ENCODE measurements at regions not wholly inside any gene's neighbourhood (a gene's known extent, or its start where the extent isn't known, plus 50 kb on each side); places are given as distances from the start of the nearest gene placed in this dataset.

DNA sequence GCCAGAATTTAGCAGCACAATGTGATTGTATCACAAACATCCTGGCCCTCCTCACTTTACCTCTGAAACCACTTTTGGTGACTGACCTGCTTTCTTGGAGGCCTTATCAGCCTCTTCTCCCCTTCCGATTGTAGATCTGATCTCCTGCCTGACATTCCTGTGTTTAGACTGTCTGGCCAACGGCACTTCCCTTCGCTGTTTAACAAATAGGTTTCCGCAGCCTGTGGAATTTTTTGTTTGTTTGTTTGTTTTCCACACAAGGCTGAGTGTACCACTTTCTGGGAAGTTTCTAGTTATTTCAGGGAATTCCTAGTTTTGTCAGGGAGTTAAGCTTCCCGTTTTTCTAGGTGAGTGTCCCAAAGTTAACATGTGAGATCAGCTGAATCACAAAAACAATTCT is 65.9 kb upstream of the CDKN3 start:
- Histone ChIP-seq H4K20me1 (ENCODE audit: control insufficient read depth, extremely low read depth, insufficient read depth, low read length) (no peaks in the 10 kb centered on the region), H3K27me3 (ENCODE audit: control insufficient read depth, extremely low read depth, insufficient read depth, low read length) (no peaks in the 10 kb centered on the region), H3K79me2 (ENCODE audit: control insufficient read depth, insufficient read depth, low read length) (no peaks in the 10 kb centered on the region), H3K9me3 (ENCODE audit: control insufficient read depth, low read depth, low read length) (no peaks in the 10 kb centered on the region), H3K4me3 (ENCODE audit: control insufficient read depth in 2 of 3, extremely low read depth in 1 of 3, insufficient read depth in 2 of 3, low read depth in 1 of 3, low read length in 3 of 3) (no peak overlapping the region), H3K9me1 (ENCODE audit: control insufficient read depth, extremely low read depth, insufficient read depth, low read length) (no peaks in the 10 kb centered on the region), H3K27ac (ENCODE audit: control insufficient read depth, insufficient read depth, low read length) (no peak overlapping the region), H2AFZ (ENCODE audit: control insufficient read depth, low read length) (no peak overlapping the region), H3K36me3 (ENCODE audit: control insufficient read depth in 2 of 2, extremely low read depth in 1 of 2, insufficient read depth in 2 of 2, low read length in 2 of 2) (no peaks in the 10 kb centered on the region), H3K4me2 (ENCODE audit: control insufficient read depth, extremely low read depth, insufficient read depth, low read depth, low read length) (no peak overlapping the region), H3K9ac (ENCODE audit: control insufficient read depth, extremely low read depth, insufficient read depth, low read length) (no peak overlapping the region), H3K4me1 (ENCODE audit: control insufficient read depth, extremely low read depth, insufficient read depth, low read length) (no peaks in the 10 kb centered on the region)
- DNase-seq (ENCODE audit: low read depth, low spot score): no peak
- dilution Hi-C loops (cut with MboI; ENCODE audit: extremely low pct_ligation_motif_present, low sequenced_read_pairs): no loop called here
- FAIRE-seq: no peak
- TF ChIP-seq, protein P1, sequence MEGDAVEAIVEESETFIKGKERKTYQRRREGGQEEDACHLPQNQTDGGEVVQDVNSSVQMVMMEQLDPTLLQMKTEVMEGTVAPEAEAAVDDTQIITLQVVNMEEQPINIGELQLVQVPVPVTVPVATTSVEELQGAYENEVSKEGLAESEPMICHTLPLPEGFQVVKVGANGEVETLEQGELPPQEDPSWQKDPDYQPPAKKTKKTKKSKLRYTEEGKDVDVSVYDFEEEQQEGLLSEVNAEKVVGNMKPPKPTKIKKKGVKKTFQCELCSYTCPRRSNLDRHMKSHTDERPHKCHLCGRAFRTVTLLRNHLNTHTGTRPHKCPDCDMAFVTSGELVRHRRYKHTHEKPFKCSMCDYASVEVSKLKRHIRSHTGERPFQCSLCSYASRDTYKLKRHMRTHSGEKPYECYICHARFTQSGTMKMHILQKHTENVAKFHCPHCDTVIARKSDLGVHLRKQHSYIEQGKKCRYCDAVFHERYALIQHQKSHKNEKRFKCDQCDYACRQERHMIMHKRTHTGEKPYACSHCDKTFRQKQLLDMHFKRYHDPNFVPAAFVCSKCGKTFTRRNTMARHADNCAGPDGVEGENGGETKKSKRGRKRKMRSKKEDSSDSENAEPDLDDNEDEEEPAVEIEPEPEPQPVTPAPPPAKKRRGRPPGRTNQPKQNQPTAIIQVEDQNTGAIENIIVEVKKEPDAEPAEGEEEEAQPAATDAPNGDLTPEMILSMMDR (optimal IDR thresholded peaks at IDR 0.05 in 1 of 3, IDR thresholded peaks at IDR 0.05 in 1 of 3, conservative IDR thresholded peaks at IDR 0.05 in 1 of 3; ENCODE audit: extremely low read depth in 1 of 3, insufficient read depth in 2 of 3, low read length in 3 of 3): no peak
- no peak for TF ChIP-seq EZH2 (IDR thresholded peaks at IDR 0.05; ENCODE audit: low read length)

DNA sequence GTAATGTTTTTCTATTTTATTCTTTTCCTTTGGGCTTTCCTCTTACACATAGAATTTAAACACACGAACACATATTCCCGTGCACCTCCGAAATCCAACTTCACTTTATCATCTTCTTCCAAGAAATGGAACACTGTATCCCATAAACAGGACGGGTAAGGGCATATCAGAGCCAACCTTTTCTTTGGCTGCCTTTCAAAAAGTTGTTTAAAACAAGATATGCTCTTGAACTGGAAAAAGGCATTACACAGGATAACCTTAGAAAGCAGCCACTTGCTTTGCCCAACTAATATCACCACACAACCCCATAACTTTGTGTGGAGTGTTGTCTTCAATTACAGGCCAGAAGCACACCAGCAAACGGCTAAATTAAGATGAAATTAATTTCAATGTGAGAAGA is 65.3 kb upstream of the CDKN3 start:
- H3K4me3 ChIP-seq (ENCODE audit: control insufficient read depth in 2 of 3, extremely low read depth in 1 of 3, insufficient read depth in 2 of 3, low read depth in 1 of 3, low read length in 3 of 3): no peak overlapping the region
- dilution Hi-C loops (cut with MboI; ENCODE audit: extremely low pct_ligation_motif_present, low sequenced_read_pairs): no loop called here
- no peaks in the 10 kb centered on the region for H3K36me3 ChIP-seq (ENCODE audit: control insufficient read depth in 2 of 2, extremely low read depth in 1 of 2, insufficient read depth in 2 of 2, low read length in 2 of 2)
- H3K27ac ChIP-seq (ENCODE audit: control insufficient read depth, insufficient read depth, low read length): no peak overlapping the region
- no peak overlapping the region for H3K4me2 ChIP-seq (ENCODE audit: control insufficient read depth, extremely low read depth, insufficient read depth, low read depth, low read length)
- H3K4me1 ChIP-seq (ENCODE audit: control insufficient read depth, extremely low read depth, insufficient read depth, low read length): no peaks in the 10 kb centered on the region
- FAIRE-seq (no peak), DNase-seq (ENCODE audit: low read depth, low spot score) (no peak)
- no peak overlapping the region for H3K9ac ChIP-seq (ENCODE audit: control insufficient read depth, extremely low read depth, insufficient read depth, low read length)
- H3K79me2 ChIP-seq (ENCODE audit: control insufficient read depth, insufficient read depth, low read length): no peaks in the 10 kb centered on the region
- H3K9me1 ChIP-seq (ENCODE audit: control insufficient read depth, extremely low read depth, insufficient read depth, low read length): no peaks in the 10 kb centered on the region
- no peaks in the 10 kb centered on the region for H4K20me1 ChIP-seq (ENCODE audit: control insufficient read depth, extremely low read depth, insufficient read depth, low read length)
- H3K9me3 ChIP-seq (ENCODE audit: control insufficient read depth, low read depth, low read length): no peaks in the 10 kb centered on the region
- no peaks in the 10 kb centered on the region for H3K27me3 ChIP-seq (ENCODE audit: control insufficient read depth, extremely low read depth, insufficient read depth, low read length)
- H2AFZ ChIP-seq (ENCODE audit: control insufficient read depth, low read length): no peak overlapping the region
- TF ChIP-seq, protein P1 (optimal IDR thresholded peaks at IDR 0.05 in 1 of 3, IDR thresholded peaks at IDR 0.05 in 1 of 3, conservative IDR thresholded peaks at IDR 0.05 in 1 of 3; ENCODE audit: extremely low read depth in 1 of 3, insufficient read depth in 2 of 3, low read length in 3 of 3): no peak
- TF ChIP-seq EZH2 (IDR thresholded peaks at IDR 0.05; ENCODE audit: low read length): no peak
